KMS-11 (cell line): ENCODE measurements at regions not wholly inside any gene's neighbourhood (a gene's known extent, or its start where the extent isn't known, plus 50 kb on each side); places are given as distances from the start of the nearest gene placed in this dataset.
A peak's percentile ranks its signal among the peaks of the same experiment; 100 is the strongest.

Experiments used
- H2AFZ ChIP-seq: fragments of 200-600 bp; sonication (generic); 2 replicates; pipeline ENCODE4 v1.6.1; 2016; ENCODE audit warnings: antibody characterized with exemption, mixed run types, low read depth
- H3K27ac ChIP-seq: fragments of 200-600 bp; sonication (generic); 2 replicates; pipeline ENCODE4 v1.6.1; 2016; ENCODE audit warnings: mild to moderate bottlenecking, mixed run types
- H3K27me3 ChIP-seq: fragments of 200-600 bp; sonication (generic); 2 replicates; pipeline ENCODE4 v1.6.1; 2017; ENCODE audit warnings: mild to moderate bottlenecking, low read depth, mixed run types, moderate library complexity; ENCODE audit not compliant: insufficient read depth
- H3K36me3 ChIP-seq: fragments of 200-600 bp; sonication (generic); 2 replicates; pipeline ENCODE4 v1.6.1; 2017; ENCODE audit warnings: mild to moderate bottlenecking, mixed run types; ENCODE audit not compliant: insufficient read depth
- H3K4me1 ChIP-seq: fragments of 200-600 bp; sonication (generic); 2 replicates; pipeline ENCODE4 v1.6.1; 2016; ENCODE audit warnings: mild to moderate bottlenecking, low read depth, mixed run types; ENCODE audit not compliant: poor library complexity, severe bottlenecking
- H3K4me2 ChIP-seq: fragments of 200-600 bp; sonication (generic); 2 replicates; pipeline ENCODE4 v1.7.0; 2016; ENCODE audit warnings: mild to moderate bottlenecking, mixed run types
- H3K4me3 ChIP-seq: fragments of 200-600 bp; sonication (generic); IDR thresholded peaks from 2 replicates; pipeline ENCODE4 v1.6.1; 2017; ENCODE audit warnings: low read depth, low read length, mixed read lengths; ENCODE audit not compliant: insufficient read depth
- H3K79me2 ChIP-seq: fragments of 200-600 bp; sonication (generic); 2 replicates; pipeline ENCODE4 v1.6.1; 2016; ENCODE audit warnings: low read depth, mixed run types; ENCODE audit not compliant: insufficient read depth
- H3K9ac ChIP-seq: fragments of 200-600 bp; sonication (generic); 2 replicates; pipeline ENCODE4 v1.6.1; 2016; ENCODE audit warnings: mild to moderate bottlenecking, mixed run types
- H4K20me1 ChIP-seq: fragments of 200-600 bp; sonication (generic); 2 replicates; pipeline ENCODE4 v1.6.1; 2016; ENCODE audit warnings: mild to moderate bottlenecking, mixed run types; ENCODE audit not compliant: insufficient read depth
- CTCF ChIP-seq: fragments of 200-600 bp; sonication (generic); conservative IDR thresholded peaks from 2 replicates; pipeline ENCODE4 v1.6.1; 2017; ENCODE audit warnings: low read depth, mild to moderate bottlenecking, antibody characterized with exemption, low read length, moderate library complexity, mixed read lengths

- peaks cover 50% of the 10 kb centered on the region for H3K4me1 ChIP-seq
- H3K36me3 ChIP-seq = no peaks in the 10 kb centered on the region
- H3K79me2 ChIP-seq = no peaks in the 10 kb centered on the region
- H3K27me3 ChIP-seq = no peaks in the 10 kb centered on the region
- no peak overlapping the region for H3K4me2 ChIP-seq
- no peak for TF ChIP-seq CTCF
- no peaks in the 10 kb centered on the region for H4K20me1 ChIP-seq
- no peak overlapping the region for H3K9ac ChIP-seq
- no peak overlapping the region for H3K27ac ChIP-seq
- no peak overlapping the region for H3K4me3 ChIP-seq
- no peak overlapping the region for H2AFZ ChIP-seq
Measured at GRCh38 chr12:73161970-73162369, 889.8 kb downstream of the TRHDE start.

GRCh38 chr12:73180734-73181133 is 908.6 kb downstream of the TRHDE start:
- H4K20me1 ChIP-seq = no peaks in the 10 kb centered on the region
- H3K4me1 ChIP-seq = peaks cover 55% of the 10 kb centered on the region
- H3K79me2 ChIP-seq = no peaks in the 10 kb centered on the region
- peak overlapping the region; percentile 68; the same call in 1 of the 2 replicates for H2AFZ ChIP-seq
- H3K9ac ChIP-seq = peak overlapping the region; percentile 45
- no peak for TF ChIP-seq CTCF
- H3K27me3 ChIP-seq = no peaks in the 10 kb centered on the region
- H3K4me3 ChIP-seq = no peak overlapping the region
- peak overlapping the region; percentile 84 for H3K27ac ChIP-seq
- no peaks in the 10 kb centered on the region for H3K36me3 ChIP-seq
- peak overlapping the region; percentile 79 for H3K4me2 ChIP-seq

GRCh38 chr12:73181244-73181643 is 909.1 kb downstream of the TRHDE start:
- H3K79me2 ChIP-seq = no peaks in the 10 kb centered on the region
- peak overlapping the region; percentile 45 for H3K9ac ChIP-seq
- peaks cover 57% of the 10 kb centered on the region for H3K4me1 ChIP-seq
- peak overlapping the region; percentile 68; the same call in 1 of the 2 replicates for H2AFZ ChIP-seq
- H3K4me3 ChIP-seq = no peak overlapping the region
- no peak for TF ChIP-seq CTCF
- peak overlapping the region; percentile 79 for H3K4me2 ChIP-seq
- no peaks in the 10 kb centered on the region for H4K20me1 ChIP-seq
- H3K27me3 ChIP-seq = no peaks in the 10 kb centered on the region
- H3K27ac ChIP-seq = peak overlapping the region; percentile 84
- no peaks in the 10 kb centered on the region for H3K36me3 ChIP-seq

GRCh38 chr12:73185403-73185802 is 913.2 kb downstream of the TRHDE start:
- peak overlapping the region; percentile 75 for H3K27ac ChIP-seq
- H3K4me1 ChIP-seq = peaks cover 60% of the 10 kb centered on the region
- no peaks in the 10 kb centered on the region for H4K20me1 ChIP-seq
- peak overlapping the region; percentile 88 for H3K4me2 ChIP-seq
- no peaks in the 10 kb centered on the region for H3K27me3 ChIP-seq
- peak overlapping the region; percentile 54; the same call in 1 of the 2 replicates for H2AFZ ChIP-seq
- no peaks in the 10 kb centered on the region for H3K79me2 ChIP-seq
- no peaks in the 10 kb centered on the region for H3K36me3 ChIP-seq
- TF ChIP-seq CTCF = no peak
- no peak overlapping the region for H3K4me3 ChIP-seq
- H3K9ac ChIP-seq = peak overlapping the region; percentile 29; the same call in 1 of the 2 replicates
